HG02588 (cell line): ENCODE measurements at regions not wholly inside any gene's neighbourhood (a gene's known extent, or its start where the extent isn't known, plus 50 kb on each side); places are given as distances from the start of the nearest gene placed in this dataset.

ENCODE experiments used
- ATAC-seq: cut with Tn5 transposase; IDR thresholded peaks from one replicate; pipeline ENCODE4 v1.9.1; 2021; ENCODE audit warnings: mild to moderate bottlenecking, moderate library complexity; ENCODE audit not compliant: unreplicated experiment

DNA sequence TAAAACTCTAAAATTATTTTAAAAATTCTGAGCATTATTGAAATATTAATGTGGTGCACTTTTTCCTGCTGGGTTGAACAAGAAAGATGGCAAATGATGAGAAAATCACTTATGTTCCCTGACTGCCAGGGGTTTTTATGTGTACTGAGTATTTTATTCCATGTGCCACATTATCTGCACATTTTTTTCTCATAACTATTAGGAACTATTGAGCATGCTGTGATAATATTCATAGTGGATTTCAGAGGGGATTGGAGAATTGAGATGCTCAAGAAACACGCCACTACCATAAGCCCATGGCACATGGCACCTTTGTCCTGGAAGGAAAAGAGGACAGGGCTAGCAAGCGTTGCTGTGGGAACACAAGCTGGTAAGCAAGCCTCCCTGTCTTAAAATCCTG, 478.5 kb upstream of the GYPC start:
- no peak for ATAC-seq

DNA sequence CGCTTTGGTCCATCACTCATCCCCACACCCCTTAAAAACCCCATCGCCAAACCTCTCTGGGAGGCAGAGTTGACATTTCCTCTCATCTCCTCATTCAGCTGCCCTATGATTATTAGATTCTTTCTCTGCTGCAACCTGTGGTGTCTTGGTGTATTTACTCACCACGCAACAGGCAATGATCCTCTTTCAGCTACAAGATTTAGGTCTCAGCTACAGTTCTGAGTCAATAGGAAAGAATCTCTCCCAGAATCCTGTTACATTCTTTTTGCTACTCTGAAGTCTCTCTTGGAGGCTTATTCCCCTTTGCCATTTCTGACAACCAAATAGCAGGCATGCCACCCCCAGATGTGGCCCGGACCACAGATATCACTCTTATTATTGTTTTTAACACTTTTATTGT, 468.3 kb upstream of the GYPC start:
- no peak for ATAC-seq

DNA sequence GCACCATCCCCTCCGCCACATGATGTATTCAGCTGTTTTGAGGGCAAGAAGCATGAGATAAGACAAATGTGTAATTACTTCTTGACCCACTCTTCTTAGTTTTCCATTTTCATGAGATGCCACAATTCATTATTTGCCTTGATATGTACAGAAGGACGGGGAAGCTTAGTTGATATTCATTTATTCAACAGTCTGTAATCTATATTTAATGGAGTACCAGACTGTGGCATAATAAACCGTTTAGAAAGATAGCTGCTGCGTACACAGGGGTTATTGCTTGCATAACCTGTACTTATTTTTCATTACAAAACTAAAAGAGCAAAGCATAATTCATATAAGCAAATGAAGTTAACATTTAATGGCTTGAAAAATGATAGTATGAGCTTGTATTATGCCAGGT, 466.4 kb upstream of the GYPC start:
- no peak for ATAC-seq

DNA sequence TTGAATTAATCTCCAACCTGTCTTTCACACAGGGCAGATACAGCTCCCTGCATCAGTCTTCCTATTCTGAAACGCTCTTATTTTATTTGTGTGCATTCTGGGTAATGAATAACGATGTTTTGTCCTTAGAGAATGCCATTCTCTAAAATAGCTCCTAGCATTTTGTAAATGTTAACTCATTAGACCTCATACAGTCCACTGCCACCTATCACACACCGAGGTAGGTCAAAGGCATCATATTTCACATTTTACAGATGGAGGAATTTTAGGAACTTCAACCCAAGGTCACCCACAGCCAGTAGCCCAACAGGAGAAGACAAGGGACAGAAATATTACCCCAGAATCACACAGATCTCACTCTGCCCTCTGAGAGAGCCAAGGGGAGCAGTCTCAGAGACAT, 455.4 kb upstream of the GYPC start:
- no peak for ATAC-seq

DNA sequence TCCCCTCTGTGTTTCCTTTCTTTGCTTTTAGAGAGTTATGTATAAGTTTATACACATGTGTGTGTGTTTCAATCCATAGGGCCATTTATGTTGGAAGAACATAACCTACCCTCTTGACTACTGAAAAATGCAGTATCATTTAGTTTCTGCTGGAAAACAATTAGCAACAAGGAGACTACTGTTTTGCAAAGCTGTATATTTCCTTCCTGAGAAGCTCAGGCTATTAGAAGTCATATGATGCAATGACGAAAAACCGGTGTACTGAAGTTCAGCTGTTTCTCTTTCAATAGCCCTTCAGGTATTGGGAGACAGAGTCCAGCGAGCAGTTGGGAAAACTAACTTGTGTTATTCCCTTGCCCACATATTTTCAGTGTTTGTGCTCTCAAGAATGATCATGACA, 447.7 kb upstream of the GYPC start:
- no peak for ATAC-seq

DNA sequence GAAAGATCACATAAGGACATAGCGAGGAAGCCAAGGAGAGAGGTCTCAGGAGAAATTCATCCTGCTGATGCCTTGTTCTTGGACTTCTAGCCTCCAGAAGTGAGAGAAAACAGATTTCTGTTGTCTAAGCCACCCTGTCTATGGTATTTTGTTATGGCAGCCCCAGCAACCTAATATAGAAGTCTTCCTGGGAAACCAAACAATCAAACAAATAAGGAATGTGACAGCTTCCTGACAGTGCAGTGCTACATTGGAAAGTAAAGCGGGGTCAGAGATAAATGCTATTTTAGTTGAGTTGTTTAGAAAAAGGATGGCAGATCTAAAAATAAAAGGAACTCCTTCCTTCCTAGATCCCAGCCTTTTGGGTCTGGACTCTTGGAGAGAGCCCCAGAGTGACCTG, 443.2 kb upstream of the GYPC start:
- ATAC-seq = no peak

DNA sequence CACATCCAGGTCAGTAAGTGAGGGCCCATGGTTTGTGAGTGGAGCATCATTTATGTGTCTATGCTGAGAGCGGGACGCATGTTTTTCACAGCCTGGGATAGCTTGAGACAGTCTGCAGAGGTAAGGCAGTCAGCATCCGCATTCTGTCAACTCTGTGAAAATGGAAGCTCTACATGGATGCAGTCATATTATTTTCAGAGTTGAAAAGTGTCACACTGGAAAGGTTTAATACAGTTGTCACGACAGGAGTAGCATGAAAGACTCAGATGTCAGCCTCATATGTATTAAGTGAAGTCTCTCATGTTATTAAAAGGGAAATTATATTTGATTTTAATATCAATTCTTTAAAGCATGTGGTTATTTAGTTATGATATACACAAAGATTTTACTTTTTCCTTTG, 436.9 kb upstream of the GYPC start:
- no peak for ATAC-seq

DNA sequence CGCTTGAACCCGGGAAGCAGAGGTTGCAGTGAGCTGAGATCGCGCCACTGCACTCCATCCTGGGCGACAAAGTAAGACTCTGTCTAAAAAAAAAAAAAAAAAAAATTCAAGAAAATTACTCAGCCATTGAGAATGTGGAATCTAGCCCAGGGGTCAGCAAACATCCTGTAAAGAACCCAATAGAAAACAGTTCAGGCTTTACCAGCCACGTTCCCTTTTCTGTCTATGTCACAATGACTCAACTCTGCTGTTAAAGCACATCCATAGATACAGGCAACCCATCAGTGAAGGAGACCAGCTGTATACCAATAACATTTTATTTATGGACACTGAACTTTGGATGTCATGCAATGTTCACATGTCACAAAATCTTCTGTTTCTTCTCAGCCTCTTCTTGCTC, 435.6 kb upstream of the GYPC start:
- no peak for ATAC-seq

DNA sequence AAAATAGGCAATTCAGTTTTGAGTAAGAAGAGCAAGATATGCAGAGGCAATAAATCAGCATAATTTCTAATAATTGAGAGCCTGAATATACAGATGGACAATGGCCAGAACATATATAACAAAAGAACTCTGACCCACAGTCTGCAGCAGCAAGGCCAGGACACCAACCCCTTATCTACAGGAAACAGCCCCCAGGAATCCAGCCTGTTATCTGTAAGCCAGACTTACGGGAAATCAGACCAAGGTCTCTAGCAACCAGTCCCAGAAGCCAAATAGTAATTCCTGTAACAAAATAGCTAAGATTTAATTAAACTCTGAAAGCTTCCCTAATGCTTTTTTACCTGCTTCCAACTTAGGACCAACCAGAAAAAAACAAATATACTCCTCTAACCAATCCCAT, 434.5 kb upstream of the GYPC start:
- ATAC-seq = no peak

DNA sequence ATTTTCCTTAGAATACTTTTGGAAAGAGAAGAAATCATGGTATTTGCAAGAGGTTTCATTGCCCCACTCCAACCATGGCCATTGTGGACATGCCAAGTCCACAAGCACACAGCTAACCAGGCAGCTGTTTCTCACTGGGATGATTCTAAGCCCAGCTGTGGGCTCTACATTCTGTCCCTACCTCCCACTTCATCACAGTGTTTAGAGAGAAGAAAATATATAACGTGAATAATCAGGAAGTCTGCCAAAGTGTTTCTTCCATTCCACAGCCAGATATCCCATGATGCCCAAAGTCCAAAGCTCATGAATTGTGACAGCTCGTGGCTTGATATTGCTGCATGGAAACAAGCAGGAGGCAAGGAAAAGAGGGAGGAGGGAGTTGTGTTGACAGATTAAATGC, 433.7 kb upstream of the GYPC start:
- ATAC-seq = no peak

DNA sequence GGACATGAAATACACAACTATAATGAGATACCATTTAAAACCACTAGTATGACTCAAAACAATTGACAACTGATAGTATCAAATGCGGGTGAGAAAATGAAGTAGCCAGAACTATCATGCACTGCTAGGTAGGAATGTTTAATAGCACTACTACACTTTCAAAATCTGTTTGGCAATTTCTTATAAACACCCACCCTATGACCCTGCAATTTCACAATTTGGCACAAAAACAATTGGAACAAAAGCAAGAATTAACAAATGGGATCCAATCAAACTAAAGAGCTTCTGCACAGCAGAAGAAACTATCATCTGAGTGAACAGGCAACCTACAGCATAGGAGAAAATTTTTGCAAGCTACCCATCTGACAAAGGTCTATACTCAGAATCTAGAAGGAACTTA, 431.2 kb upstream of the GYPC start:
- no peak for ATAC-seq

DNA sequence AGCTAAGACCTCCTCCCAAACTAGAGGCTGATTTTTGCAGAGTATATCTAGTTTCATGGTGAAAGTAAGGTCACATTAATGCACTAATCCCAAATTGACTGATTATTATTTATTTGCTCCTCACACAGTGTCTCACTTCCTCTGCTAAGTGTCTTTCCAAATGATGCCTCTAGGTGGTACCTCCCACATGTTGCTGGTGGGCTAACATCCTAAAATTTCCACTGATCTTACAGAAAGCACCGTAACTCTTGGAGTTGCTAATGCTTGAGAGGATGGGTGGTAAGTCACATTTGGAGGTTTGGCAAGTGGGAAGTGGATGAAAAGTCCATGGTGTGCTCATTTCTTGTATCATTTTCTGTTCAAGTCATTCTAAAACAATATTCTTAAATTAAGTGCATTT, 428.7 kb upstream of the GYPC start:
- no peak for ATAC-seq

DNA sequence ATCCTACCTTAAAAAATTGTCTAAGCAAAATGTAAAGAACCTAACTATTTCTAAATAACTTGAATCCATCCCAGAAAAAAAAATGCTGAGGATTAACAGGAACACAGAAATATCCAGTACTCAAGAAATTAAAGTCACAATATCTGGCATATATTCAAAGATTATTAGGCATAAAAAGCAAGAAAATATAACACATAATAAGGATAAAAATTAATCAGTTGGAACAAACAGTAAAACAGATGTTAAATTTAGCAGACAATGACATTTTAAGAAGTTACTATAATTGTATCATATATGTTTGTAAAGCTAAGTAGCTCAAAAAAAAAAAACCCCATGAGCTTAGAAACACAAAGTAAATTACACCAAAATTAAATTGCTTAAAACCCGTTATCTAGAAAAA, 427.4 kb upstream of the GYPC start:
- ATAC-seq = no peak

DNA sequence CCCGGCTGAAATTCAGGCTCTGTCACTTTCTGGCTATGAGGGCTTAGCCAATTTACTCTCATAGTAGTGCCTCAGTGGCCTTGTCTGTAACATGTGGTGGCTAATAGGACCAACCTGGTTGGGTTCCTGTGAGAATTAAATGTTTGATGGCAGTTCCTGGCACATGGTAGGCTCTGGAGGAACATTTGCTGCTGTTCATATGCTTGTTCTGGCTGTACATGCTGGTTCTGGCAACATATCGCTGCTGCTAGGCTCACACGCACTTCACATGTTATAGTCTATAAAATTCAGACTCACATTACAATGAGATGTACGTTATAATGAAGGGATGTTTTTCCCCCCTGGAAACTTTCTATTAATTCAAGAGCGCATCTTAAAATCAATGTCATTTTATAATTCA, 417.7 kb upstream of the GYPC start:
- ATAC-seq = no peak

DNA sequence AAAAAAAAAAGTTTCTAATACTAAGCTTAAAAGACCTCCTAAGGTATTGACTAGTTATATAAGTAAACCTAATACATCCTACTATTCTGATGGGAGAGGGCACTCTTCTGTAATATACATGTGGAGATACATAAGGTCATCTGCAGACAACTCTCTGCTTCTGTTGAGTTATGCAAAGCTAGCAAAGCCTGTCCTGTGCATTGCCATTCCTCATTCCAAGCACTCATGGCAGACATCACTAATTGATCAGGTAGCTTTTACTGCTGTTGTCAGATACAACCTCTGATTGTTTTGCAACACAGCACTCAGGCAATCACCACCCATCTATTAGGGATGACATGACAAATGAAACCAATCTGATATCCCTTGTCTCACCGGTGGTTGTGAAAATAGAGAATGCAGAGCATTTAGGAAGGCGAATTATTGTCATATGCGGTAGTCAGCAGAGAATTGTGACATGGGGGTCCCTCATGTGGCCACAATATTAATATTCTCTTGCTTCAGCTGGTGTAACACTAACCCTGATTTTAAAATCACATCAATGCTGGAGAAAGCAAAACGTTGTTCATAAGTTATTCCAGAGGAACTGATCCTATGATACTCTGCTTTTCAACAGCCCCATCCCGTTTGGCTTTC, 416.5 kb upstream of the GYPC start:
- no peak for ATAC-seq

DNA sequence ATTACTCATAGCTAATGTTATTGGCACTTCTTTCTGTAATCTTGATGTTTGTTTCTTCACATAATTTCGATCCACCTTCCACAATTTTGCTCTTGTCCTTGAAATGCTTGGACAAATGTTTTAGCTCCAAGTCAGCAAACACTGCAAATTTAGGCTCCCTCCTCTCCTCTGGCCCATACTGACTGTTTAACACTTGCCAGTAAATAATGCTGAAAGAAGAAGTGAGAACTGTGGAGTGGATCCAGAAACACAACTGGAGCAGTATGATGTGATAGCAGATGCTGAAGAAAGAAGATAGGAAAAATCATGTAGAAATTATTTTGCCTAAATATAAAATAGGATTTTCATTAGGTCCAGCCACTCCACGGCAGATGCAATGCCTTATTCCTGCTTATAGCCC, 415.0 kb upstream of the GYPC start:
- no peak for ATAC-seq

DNA sequence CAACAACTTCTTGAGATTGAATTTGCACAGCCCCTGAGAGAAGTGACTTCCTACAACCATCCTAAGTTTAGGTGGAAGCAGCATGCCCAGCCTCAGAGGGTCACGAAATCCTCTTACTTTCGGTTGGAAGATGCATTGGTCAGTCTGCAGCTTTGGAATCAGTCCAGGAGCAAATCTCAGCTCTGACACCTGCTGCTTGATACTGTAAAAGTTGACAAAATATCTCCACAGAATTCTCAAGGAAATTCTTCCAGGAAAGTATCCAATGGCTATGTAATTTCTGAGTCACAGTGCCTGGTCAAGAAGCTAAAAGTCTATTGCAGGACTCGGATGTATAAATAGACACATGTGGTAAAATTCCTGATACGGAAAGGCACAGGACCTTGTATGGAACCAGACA, 414.5 kb upstream of the GYPC start:
- no peak for ATAC-seq

DNA sequence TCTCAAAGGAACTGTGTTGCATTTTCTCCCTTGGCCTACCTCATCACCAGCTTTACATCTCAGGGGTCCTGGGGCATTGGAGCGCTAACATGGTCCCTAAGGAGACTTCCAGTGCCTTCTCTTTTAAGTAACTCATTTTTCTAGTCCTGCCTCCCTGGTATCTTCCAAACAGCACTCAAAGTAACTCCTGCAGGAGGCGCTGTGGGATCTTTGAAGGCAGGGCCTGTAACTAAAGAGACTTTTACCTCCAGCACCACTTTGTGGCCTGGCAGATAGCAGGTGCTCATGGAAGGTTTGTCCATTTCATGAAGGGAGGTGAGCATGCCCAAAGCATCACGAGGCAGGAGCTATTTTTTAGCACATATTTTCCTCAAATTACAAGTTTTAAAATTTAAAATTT, 411.0 kb upstream of the GYPC start:
- no peak for ATAC-seq

DNA sequence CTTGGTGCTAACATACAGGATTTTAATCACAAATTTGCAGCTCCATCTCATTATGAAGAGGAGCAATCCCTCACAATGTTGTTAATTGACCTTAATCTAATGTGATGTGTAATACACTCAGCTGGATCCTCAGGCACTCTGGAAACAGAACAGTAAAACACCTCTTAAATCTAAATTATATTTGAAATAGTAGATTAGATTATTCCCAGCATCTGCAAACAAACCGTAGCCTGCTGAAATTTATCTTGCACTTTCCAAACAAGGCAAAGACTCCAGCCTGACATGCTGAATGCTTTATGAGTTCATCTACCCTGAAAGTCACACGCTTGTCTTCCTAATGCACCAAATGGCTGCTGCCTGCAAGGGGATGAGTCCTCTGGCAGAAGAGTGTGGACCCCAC, 402.3 kb upstream of the GYPC start:
- ATAC-seq = no peak

DNA sequence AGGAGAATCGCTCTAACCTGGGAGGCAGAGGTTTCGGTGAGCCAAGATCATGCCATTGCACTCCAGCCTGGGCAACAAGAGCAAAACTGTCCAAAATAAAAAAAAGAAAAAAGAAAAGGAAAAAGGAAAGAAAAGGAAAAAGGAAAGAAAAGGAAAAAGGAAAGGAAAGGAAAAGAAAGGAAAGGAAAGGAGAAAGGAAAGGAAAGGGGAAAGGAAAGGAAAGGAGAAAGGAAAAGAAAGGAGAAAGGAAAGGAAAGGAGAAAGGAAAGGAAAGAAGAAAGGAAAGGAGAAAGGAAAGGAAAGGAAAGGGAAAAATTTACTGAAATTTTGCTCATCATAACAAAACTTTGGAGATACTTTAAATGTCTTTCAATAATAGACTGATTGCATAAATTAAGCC, 391.3 kb upstream of the GYPC start:
- no peak for ATAC-seq

DNA sequence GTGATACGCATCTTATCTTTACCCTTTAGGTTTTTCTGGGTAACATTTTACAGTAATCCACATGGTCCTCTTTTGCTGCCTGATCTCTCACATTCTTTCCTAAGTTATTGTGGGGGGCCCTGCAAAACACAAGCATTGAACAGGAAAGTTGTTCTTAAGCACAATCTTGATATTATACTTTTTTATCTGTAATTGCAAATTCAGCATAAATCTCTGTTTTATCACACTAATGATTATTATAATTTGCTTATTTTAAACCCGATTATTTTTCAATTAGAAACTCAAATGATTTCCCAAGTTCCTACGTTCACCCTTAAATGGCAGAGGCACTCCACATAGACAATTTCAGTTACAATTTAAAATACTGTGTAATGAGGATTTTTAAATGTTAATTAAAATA, 386.0 kb upstream of the GYPC start:
- ATAC-seq = no peak

DNA sequence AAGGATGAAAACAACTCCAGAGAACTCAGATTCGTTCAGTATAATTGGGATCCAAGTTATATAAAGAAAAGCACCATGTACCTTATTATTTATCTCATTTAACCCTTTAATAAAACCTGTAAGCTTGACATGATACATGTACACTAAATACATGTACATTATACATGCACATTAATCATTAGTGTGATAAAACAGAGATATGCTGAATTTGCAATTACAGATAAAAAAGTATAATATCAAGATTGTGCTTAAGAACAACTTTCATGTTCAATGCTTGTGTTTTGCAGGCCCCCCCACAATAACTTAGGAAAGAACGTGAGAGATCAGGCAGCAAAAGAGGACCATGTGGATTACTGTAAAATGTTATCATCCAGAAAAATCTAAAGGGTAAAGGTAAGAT, 385.4 kb upstream of the GYPC start:
- no peak for ATAC-seq

DNA sequence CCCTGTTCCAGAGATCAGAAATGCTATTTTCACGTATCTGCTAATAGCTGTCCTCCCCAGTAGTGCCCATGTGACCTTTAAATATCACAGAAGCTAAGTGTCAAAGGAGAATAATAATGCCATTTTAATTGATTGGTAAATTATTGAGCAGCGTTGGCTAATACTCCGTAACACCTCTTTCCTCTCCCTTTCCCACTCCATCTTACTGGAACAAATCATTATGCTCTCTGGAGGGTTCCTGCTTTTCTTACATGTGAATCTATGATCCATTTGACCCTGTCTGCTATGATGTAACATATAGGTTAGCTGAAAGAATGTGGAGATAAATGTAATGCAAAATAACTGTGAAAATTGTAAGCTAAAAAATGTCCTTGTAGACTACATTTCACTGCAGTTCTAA, 383.6 kb upstream of the GYPC start:
- no peak for ATAC-seq

DNA sequence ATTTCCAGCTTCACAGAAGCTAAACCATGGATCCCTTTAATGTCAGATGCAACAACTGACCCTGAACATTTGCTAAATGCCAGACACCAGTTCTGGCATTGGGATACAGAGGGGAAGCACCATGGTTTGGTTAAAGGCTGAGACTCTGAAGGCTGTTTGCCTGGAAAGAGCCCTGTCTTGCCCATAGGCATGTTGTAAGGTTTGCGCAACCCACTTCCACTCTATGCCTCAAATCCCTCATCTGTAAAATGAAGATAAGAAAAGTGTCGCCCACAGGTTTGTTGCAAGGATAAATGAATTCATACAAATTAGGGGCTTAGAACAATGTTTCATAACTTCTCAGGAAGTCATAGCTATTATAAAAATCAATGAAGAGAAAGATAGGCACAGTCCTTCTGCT, 380.9 kb upstream of the GYPC start:
- ATAC-seq = no peak
